Endothelial cell (in vitro differentiated cells): ENCODE measurements at regions not wholly inside any gene's neighbourhood (a gene's known extent, or its start where the extent isn't known, plus 50 kb on each side); places are given as distances from the start of the nearest gene placed in this dataset.
"Not testable (repeated sequence)": the region's sequence is repeated elsewhere in the genome, so short reads cannot be mapped to it uniquely, and the experiment has no call there.

Experiments used
- DNase-seq: peaks from one replicate; pipeline ENCODE4 v3.0.0; 2021; ENCODE audit warnings: low spot score
- H3K27ac Mint-ChIP-seq: one replicate; pipeline ENCODE4 v1.8.0; 2021; ENCODE audit warnings: mixed read lengths, inconsistent platforms; ENCODE audit not compliant: unreplicated experiment
- H3K27me3 Mint-ChIP-seq: one replicate; pipeline ENCODE4 v1.8.0; 2021; ENCODE audit warnings: mild to moderate bottlenecking, moderate library complexity, mixed read lengths, inconsistent platforms; ENCODE audit not compliant: unreplicated experiment
- H3K36me3 Mint-ChIP-seq: one replicate; pipeline ENCODE4 v1.8.0; 2021; ENCODE audit warnings: mild to moderate bottlenecking, low read depth, mixed read lengths, inconsistent platforms; ENCODE audit not compliant: unreplicated experiment
- H3K4me1 Mint-ChIP-seq: one replicate; pipeline ENCODE4 v1.8.0; 2021; ENCODE audit warnings: mild to moderate bottlenecking, mixed read lengths, inconsistent platforms; ENCODE audit not compliant: unreplicated experiment
- H3K4me3 Mint-ChIP-seq: one replicate; pipeline ENCODE4 v1.8.0; 2021; ENCODE audit warnings: mild to moderate bottlenecking, mixed read lengths, inconsistent platforms; ENCODE audit not compliant: unreplicated experiment
- H3K9me3 Mint-ChIP-seq: one replicate; pipeline ENCODE4 v1.8.0; 2021; ENCODE audit warnings: mixed read lengths, inconsistent platforms; ENCODE audit not compliant: unreplicated experiment
- CTCF ChIP-seq: fragments of 200-600 bp; sonication (generic); IDR thresholded peaks from one replicate; pipeline ENCODE4 v1.5.0; 2021; ENCODE audit warnings: antibody characterized with exemption; ENCODE audit not compliant: unreplicated experiment

GRCh38 chr12:67046062-67046461 is 223.1 kb upstream of the CAND1 start:
- Mint-ChIP-seq H3K27me3 (no peaks in the 10 kb centered on the region), H3K9me3 (no peaks in the 10 kb centered on the region), H3K27ac (no peak overlapping the region), H3K36me3 (no peaks in the 10 kb centered on the region), H3K4me3 (no peak overlapping the region), H3K4me1 (no peaks in the 10 kb centered on the region)
- no peak for TF ChIP-seq CTCF
- DNase-seq: no peak

- DNase-seq: no peak
- Mint-ChIP-seq H3K4me3 (no peak overlapping the region), H3K27ac (no peak overlapping the region), H3K27me3 (no peaks in the 10 kb centered on the region), H3K4me1 (peaks cover 3% of the 10 kb centered on the region), H3K36me3 (no peaks in the 10 kb centered on the region), H3K9me3 (no peaks in the 10 kb centered on the region)
- no peak for TF ChIP-seq CTCF
These were observed 221.5 kb upstream of the CAND1 start for GRCh38 chr12:67047634-67048033.

- DNase-seq: no peak
- H3K4me3 Mint-ChIP-seq: no peak overlapping the region
- H3K4me1 Mint-ChIP-seq: peaks cover 3% of the 10 kb centered on the region
- H3K36me3 Mint-ChIP-seq: no peaks in the 10 kb centered on the region
- H3K9me3 Mint-ChIP-seq: no peaks in the 10 kb centered on the region
- no peak for TF ChIP-seq CTCF
- no peak overlapping the region for H3K27ac Mint-ChIP-seq
- no peaks in the 10 kb centered on the region for H3K27me3 Mint-ChIP-seq
These were observed 220.8 kb upstream of the CAND1 start for GRCh38 chr12:67048371-67048770.

- not testable (repeated sequence) for H3K4me1 Mint-ChIP-seq, H3K27ac Mint-ChIP-seq, H3K9me3 Mint-ChIP-seq, H3K36me3 Mint-ChIP-seq, H3K27me3 Mint-ChIP-seq, H3K4me3 Mint-ChIP-seq, DNase-seq
These were observed 220.0 kb upstream of the CAND1 start for GRCh38 chr12:67049199-67049598.

GRCh38 chr12:67052981-67053380 is 216.2 kb upstream of the CAND1 start:
- Mint-ChIP-seq H3K4me3 (no peak overlapping the region), H3K27me3 (no peaks in the 10 kb centered on the region), H3K36me3 (no peaks in the 10 kb centered on the region), H3K27ac (no peak overlapping the region), H3K9me3 (no peaks in the 10 kb centered on the region), H3K4me1 (peaks cover 3% of the 10 kb centered on the region)
- no peak for TF ChIP-seq CTCF
- no peak for DNase-seq

GRCh38 chr12:67056329-67056728 is 212.8 kb upstream of the CAND1 start:
- Mint-ChIP-seq H3K27me3 (no peaks in the 10 kb centered on the region), H3K4me1 (peaks cover 2% of the 10 kb centered on the region), H3K4me3 (no peak overlapping the region), H3K27ac (no peak overlapping the region), H3K9me3 (no peaks in the 10 kb centered on the region), H3K36me3 (no peaks in the 10 kb centered on the region)
- no peak for TF ChIP-seq CTCF
- DNase-seq: no peak
